RWPE1 (cell line): ENCODE measurements at regions not wholly inside any gene's neighbourhood (a gene's known extent, or its start where the extent isn't known, plus 50 kb on each side); places are given as distances from the start of the nearest gene placed in this dataset.

Experiments used
- CTCF ChIA-PET: fragments of 350-600 bp; sonication (Branson Sonifier 250); formaldehyde crosslinking; extraction: SDS; loops from one replicate; lab custom pipeline; 2021; lab: Yijun Ruan, JAX
- POLR2A ChIA-PET: fragments of 400-600 bp; formaldehyde crosslinking; extraction: SDS; loops from one replicate; lab custom pipeline; 2020; ENCODE audit warnings: antibody characterized with exemption; ENCODE audit not compliant: low non-redundant PET; lab: Yijun Ruan, JAX
- DNase-seq: peaks from one replicate; pipeline ENCODE4 v3.0.0; 2012; ENCODE audit warnings: low spot score
- H3K27ac ChIP-seq: fragments of 450-650 bp; 2 replicates; pipeline ENCODE4 v1.5.1; 2017
- TF ChIP-seq, protein P1 (sequence below): fragments of 450-650 bp; conservative IDR thresholded peaks from 2 replicates; pipeline ENCODE4 v1.5.1; 2017; ENCODE audit warnings: low read depth, mild to moderate bottlenecking

GRCh38 chr20:40100261-40100660 is 588.8 kb downstream of the MAFB start:
- no peak for DNase-seq
- no peak overlapping the region for H3K27ac ChIP-seq
- ChIA-PET CTCF (no interaction called here), POLR2A (no interaction called here)
- TF ChIP-seq, protein P1, sequence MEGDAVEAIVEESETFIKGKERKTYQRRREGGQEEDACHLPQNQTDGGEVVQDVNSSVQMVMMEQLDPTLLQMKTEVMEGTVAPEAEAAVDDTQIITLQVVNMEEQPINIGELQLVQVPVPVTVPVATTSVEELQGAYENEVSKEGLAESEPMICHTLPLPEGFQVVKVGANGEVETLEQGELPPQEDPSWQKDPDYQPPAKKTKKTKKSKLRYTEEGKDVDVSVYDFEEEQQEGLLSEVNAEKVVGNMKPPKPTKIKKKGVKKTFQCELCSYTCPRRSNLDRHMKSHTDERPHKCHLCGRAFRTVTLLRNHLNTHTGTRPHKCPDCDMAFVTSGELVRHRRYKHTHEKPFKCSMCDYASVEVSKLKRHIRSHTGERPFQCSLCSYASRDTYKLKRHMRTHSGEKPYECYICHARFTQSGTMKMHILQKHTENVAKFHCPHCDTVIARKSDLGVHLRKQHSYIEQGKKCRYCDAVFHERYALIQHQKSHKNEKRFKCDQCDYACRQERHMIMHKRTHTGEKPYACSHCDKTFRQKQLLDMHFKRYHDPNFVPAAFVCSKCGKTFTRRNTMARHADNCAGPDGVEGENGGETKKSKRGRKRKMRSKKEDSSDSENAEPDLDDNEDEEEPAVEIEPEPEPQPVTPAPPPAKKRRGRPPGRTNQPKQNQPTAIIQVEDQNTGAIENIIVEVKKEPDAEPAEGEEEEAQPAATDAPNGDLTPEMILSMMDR, result no peak

- POLR2A ChIA-PET, result no interaction called here
- TF ChIP-seq, protein P1, result no peak
- CTCF ChIA-PET, result no interaction called here
- no peak for DNase-seq
- no peak overlapping the region for H3K27ac ChIP-seq
These were observed 598.8 kb downstream of the MAFB start for GRCh38 chr20:40090236-40090635.

- ChIA-PET CTCF (no interaction called here), POLR2A (no interaction called here)
- TF ChIP-seq, protein P1, result no peak
- DNase-seq, result no peak
- H3K27ac ChIP-seq, result no peak overlapping the region
These were observed 601.5 kb downstream of the MAFB start for GRCh38 chr20:40087496-40087895.

DNA sequence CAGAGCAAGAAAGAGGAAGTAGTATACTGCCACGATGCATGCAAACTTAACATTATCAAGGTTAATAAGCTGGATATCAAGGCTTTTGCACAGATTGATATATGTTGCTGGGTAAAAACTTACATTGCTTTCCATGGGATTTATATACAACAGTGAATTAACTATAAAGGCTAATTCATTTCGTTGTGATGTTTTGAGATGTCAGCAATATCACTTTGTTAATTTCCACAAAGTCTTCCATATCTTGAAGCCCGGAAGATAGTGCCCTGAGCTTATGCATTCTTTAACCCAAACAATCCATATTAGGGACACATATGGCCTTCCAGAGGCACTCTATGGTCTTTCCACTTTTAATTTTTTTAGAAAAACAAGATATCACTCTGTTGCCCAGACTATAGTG is 603.5 kb downstream of the MAFB start:
- DNase-seq, result no peak
- TF ChIP-seq, protein P1, result no peak
- no peak overlapping the region for H3K27ac ChIP-seq
- ChIA-PET POLR2A (no interaction called here), CTCF (interaction anchor here (0.6 kb wide), 1 partner anchor 393 kb away, joined by 5 read pairs; no protein-coding TSS in a partner anchor)

- ChIA-PET CTCF (no interaction called here), POLR2A (interaction anchor here (0.6 kb wide), 1 partner anchor 785 kb away, joined by 3 read pairs; no protein-coding TSS in a partner anchor)
- TF ChIP-seq, protein P1, result no peak
- H3K27ac ChIP-seq, result no peak overlapping the region
- DNase-seq, result no peak
These were observed 606.6 kb downstream of the MAFB start for GRCh38 chr20:40082436-40082835.

DNA sequence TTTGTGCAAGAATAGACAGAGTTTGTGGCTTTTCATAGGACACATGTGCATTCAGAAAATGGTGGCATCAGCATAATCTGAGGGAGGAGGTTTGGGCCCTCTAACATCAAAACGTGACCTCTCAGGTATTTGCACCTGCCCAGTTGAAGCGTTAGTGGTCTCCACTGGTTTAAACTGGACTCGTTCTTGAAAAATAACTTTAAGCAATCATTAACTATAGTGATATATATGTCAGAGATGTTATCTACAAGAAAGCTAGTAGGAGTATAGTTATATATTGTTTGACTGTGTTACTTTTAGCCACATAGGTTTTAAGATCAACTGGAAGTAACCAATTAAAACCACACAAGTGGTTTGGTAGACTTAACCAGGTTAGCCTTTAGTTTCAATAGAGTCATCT is 607.4 kb downstream of the MAFB start:
- no peak for DNase-seq
- POLR2A ChIA-PET, result no interaction called here

More for the DNA sequence above, 607.4 kb downstream of the MAFB start:
- TF ChIP-seq, protein P1, result no peak
- H3K27ac ChIP-seq, result no peak overlapping the region
- CTCF ChIA-PET, result no interaction called here
